ENCODE measurements at regions not wholly inside any gene's neighbourhood (a gene's known extent, or its start where the extent isn't known, plus 50 kb on each side); places are given as distances from the start of the nearest gene placed in this dataset.

DNA sequence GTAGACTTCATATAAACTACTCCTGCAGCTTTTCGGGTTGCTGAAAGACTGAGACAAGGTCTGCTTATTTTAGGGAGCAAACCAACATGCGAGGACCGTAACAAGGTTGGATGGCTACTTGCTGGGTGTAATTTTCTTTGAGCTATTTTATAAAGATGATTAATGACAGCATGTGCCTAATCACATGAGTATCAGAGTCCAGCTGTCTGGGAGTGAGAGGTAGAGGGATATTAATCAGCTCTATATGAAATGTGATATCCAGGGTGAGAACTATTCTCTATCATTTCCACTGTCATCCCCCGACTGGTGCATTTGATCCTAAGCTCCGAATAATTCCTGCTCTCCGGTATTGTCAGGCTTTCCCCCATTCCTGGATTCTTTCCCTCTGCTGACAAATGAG lies 193.8 kb upstream of the HMHB1 start:
- H3K9ac ChIP-seq, result no peak overlapping the region
- H3K79me2 ChIP-seq (ENCODE audit: insufficient read depth, low read depth), result no peaks in the 10 kb centered on the region
- H3K4me3 ChIP-seq (IDR thresholded peaks at IDR 0.05; ENCODE audit: insufficient read depth, low read depth, low read length), result no peak overlapping the region
- TF ChIP-seq, protein P1, sequence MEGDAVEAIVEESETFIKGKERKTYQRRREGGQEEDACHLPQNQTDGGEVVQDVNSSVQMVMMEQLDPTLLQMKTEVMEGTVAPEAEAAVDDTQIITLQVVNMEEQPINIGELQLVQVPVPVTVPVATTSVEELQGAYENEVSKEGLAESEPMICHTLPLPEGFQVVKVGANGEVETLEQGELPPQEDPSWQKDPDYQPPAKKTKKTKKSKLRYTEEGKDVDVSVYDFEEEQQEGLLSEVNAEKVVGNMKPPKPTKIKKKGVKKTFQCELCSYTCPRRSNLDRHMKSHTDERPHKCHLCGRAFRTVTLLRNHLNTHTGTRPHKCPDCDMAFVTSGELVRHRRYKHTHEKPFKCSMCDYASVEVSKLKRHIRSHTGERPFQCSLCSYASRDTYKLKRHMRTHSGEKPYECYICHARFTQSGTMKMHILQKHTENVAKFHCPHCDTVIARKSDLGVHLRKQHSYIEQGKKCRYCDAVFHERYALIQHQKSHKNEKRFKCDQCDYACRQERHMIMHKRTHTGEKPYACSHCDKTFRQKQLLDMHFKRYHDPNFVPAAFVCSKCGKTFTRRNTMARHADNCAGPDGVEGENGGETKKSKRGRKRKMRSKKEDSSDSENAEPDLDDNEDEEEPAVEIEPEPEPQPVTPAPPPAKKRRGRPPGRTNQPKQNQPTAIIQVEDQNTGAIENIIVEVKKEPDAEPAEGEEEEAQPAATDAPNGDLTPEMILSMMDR (conservative IDR thresholded peaks at IDR 0.05; ENCODE audit: low read depth, low read length), result no peak
- H3K36me3 ChIP-seq (ENCODE audit: insufficient read depth), result no peaks in the 10 kb centered on the region
- H3K4me2 ChIP-seq, result no peak overlapping the region
- no peak overlapping the region for H3K27ac ChIP-seq
- H3K4me1 ChIP-seq (ENCODE audit: low read depth, poor library complexity, severe bottlenecking), result no peaks in the 10 kb centered on the region
- no peaks in the 10 kb centered on the region for H3K27me3 ChIP-seq (ENCODE audit: insufficient read depth, low read depth)
- H2AFZ ChIP-seq (ENCODE audit: low read depth), result no peak overlapping the region
- H4K20me1 ChIP-seq (ENCODE audit: insufficient read depth), result no peaks in the 10 kb centered on the region

DNA sequence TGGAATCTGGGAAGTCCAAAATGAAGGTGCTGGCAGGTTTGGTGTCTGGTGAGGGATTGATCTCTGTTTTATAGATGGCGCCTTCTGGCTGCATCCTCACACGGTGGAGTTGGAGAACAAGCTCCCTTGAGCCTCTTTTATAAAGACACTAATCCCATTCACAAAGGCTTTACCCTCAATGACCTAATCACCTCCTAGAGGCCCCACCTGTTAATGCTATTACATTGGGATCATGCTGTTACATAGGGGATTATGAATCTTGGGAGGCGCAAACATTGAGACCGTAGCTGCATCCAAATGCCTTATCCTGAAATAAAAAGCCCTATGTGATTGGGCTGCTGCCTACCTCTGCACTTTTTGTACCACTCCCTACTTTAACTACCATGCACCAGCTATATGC lies 197.1 kb upstream of the HMHB1 start:
- Histone ChIP-seq H2AFZ (ENCODE audit: low read depth) (no peak overlapping the region), H3K27me3 (ENCODE audit: insufficient read depth, low read depth) (no peaks in the 10 kb centered on the region), H3K36me3 (ENCODE audit: insufficient read depth) (no peaks in the 10 kb centered on the region), H3K4me3 (IDR thresholded peaks at IDR 0.05; ENCODE audit: insufficient read depth, low read depth, low read length) (no peak overlapping the region), H3K4me1 (ENCODE audit: low read depth, poor library complexity, severe bottlenecking) (no peaks in the 10 kb centered on the region), H3K4me2 (no peak overlapping the region), H4K20me1 (ENCODE audit: insufficient read depth) (no peaks in the 10 kb centered on the region), H3K79me2 (ENCODE audit: insufficient read depth, low read depth) (no peaks in the 10 kb centered on the region), H3K27ac (no peak overlapping the region), H3K9ac (no peak overlapping the region)
- TF ChIP-seq, protein P1 (conservative IDR thresholded peaks at IDR 0.05; ENCODE audit: low read depth, low read length), result no peak

DNA sequence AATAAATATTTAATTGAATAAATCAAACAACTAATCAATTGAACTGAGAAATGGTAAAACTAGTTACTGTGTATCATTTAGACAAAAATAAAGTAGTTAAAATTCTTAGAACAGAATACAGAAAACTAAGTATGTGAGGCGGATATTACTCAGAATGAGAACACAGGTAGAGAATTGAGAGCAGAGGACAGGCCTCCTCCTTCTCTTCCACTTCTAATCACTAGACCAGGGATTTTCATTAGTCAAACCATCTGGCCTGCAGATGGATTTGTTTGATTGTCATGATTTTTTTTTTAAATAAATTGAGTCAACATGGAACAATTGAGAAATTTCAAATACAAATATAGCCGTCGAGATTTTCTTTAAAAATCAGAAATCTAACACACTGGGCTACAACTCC lies 198.6 kb upstream of the HMHB1 start:
- TF ChIP-seq, protein P1 (conservative IDR thresholded peaks at IDR 0.05; ENCODE audit: low read depth, low read length), result no peak
- no peaks in the 10 kb centered on the region for H3K4me1 ChIP-seq (ENCODE audit: low read depth, poor library complexity, severe bottlenecking)
- no peaks in the 10 kb centered on the region for H3K36me3 ChIP-seq (ENCODE audit: insufficient read depth)
- H3K27ac ChIP-seq, result no peak overlapping the region
- H3K4me3 ChIP-seq (IDR thresholded peaks at IDR 0.05; ENCODE audit: insufficient read depth, low read depth, low read length), result no peak overlapping the region
- no peak overlapping the region for H2AFZ ChIP-seq (ENCODE audit: low read depth)
- no peaks in the 10 kb centered on the region for H4K20me1 ChIP-seq (ENCODE audit: insufficient read depth)
- no peak overlapping the region for H3K9ac ChIP-seq
- no peak overlapping the region for H3K4me2 ChIP-seq
- no peaks in the 10 kb centered on the region for H3K27me3 ChIP-seq (ENCODE audit: insufficient read depth, low read depth)
- no peaks in the 10 kb centered on the region for H3K79me2 ChIP-seq (ENCODE audit: insufficient read depth, low read depth)

DNA sequence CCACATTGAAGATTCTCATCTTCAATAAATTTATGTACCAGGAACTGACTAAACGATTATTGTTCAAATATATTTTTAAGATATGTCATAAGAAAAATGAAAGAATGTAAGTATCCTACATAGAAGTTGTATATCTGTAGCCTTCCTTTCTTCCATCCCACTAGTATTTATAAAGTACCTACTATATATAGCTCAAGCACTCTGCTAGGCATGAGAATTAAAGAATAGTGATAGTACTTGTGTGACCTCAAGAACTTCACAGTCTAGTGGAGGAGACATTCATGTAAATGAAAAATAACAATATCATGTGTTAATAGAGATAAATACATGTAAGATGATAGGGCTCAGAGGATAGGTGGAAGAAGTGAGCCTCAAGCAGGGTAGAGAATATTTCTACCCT lies 201.0 kb upstream of the HMHB1 start:
- no peak overlapping the region for H2AFZ ChIP-seq (ENCODE audit: low read depth)
- H3K27me3 ChIP-seq (ENCODE audit: insufficient read depth, low read depth), result no peaks in the 10 kb centered on the region
- no peaks in the 10 kb centered on the region for H3K36me3 ChIP-seq (ENCODE audit: insufficient read depth)
- H3K4me3 ChIP-seq (IDR thresholded peaks at IDR 0.05; ENCODE audit: insufficient read depth, low read depth, low read length), result no peak overlapping the region
- H3K9ac ChIP-seq, result no peak overlapping the region
- H4K20me1 ChIP-seq (ENCODE audit: insufficient read depth), result no peaks in the 10 kb centered on the region
- TF ChIP-seq, protein P1 (conservative IDR thresholded peaks at IDR 0.05; ENCODE audit: low read depth, low read length), result no peak
- no peak overlapping the region for H3K27ac ChIP-seq
- peaks cover 2% of the 10 kb centered on the region for H3K4me1 ChIP-seq (ENCODE audit: low read depth, poor library complexity, severe bottlenecking)
- no peaks in the 10 kb centered on the region for H3K79me2 ChIP-seq (ENCODE audit: insufficient read depth, low read depth)
- H3K4me2 ChIP-seq, result no peak overlapping the region
